ENCODE measurements at regions not wholly inside any gene's neighbourhood (a gene's known extent, or its start where the extent isn't known, plus 50 kb on each side); places are given as distances from the start of the nearest gene placed in this dataset.

GRCh38 chr3:18027161-18027939 is 284.9 kb upstream of the TBC1D5 start:
- TF ChIP-seq PAX5 (IDR thresholded peaks at IDR 0.05; ENCODE audit: insufficient read depth, low read length, severe bottlenecking), result no peak
- TF ChIP-seq POU2F2 (IDR thresholded peaks at IDR 0.05; ENCODE audit: low read depth, low read length), result no peak
- no peak for TF ChIP-seq POLR2AphosphoS5 (IDR thresholded peaks at IDR 0.05; ENCODE audit: low read depth, low read length)
- TF ChIP-seq POLR2A (IDR thresholded peaks at IDR 0.05; ENCODE audit: low read depth, low read length), result no peak
- TF ChIP-seq TAF1 (IDR thresholded peaks at IDR 0.05; ENCODE audit: low read depth, low read length), result no peak
- no peak for TF ChIP-seq SPI1 (IDR thresholded peaks at IDR 0.05; ENCODE audit: low read depth, low read length)
- DNase-seq (ENCODE audit: insufficient read length, low spot score) (no peak), FAIRE-seq (no peak)

DNA sequence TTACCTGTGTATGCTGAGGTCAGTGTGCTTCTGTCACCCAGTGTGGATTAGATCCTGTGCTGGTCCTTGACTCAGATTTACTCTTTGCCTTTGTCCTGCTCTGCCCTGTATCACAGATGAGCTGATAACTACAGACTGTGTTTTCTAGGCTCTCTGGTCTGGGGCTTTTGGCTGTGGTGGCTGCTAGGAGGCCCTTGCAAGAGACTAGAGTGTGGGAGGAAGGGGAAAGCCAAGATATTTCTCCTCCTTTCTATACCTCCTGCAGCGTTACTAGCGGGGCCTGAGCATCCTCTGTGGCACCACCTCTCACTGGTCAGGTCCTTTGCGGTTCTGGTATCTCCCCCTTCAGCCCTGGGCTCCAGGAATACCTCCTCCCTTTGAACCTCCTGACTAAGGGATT is 282.3 kb upstream of the TBC1D5 start:
- DNase-seq (ENCODE audit: insufficient read length, low spot score), result no peak
- FAIRE-seq, result no peak
- no peak for TF ChIP-seq POU2F2 (IDR thresholded peaks at IDR 0.05; ENCODE audit: low read depth, low read length)
- no peak for TF ChIP-seq PAX5 (IDR thresholded peaks at IDR 0.05; ENCODE audit: insufficient read depth, low read length, severe bottlenecking)
- TF ChIP-seq POLR2AphosphoS5 (IDR thresholded peaks at IDR 0.05; ENCODE audit: low read depth, low read length), result no peak
- TF ChIP-seq SPI1 (IDR thresholded peaks at IDR 0.05; ENCODE audit: low read depth, low read length), result no peak
- TF ChIP-seq POLR2A (IDR thresholded peaks at IDR 0.05; ENCODE audit: low read depth, low read length), result no peak
- TF ChIP-seq TAF1 (IDR thresholded peaks at IDR 0.05; ENCODE audit: low read depth, low read length), result no peak

DNA sequence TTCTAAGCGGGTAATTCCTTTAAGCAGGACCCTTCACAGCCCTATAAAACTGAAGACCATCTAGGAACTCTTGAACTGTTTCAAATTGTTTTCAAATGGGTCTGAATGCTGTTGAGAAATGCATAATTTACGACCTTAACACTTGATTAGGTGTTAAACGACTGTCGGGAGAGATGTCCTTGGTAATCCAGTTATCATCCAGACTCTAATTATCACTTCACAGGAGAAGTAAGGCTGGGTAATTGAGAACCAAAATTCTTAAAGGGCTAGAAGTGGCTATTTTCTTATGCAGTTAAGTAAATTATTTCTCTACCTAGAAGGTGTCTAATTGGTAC is 276.7 kb upstream of the TBC1D5 start:
- TF ChIP-seq POLR2A (IDR thresholded peaks at IDR 0.05; ENCODE audit: low read depth, low read length), result no peak
- no peak for TF ChIP-seq POLR2AphosphoS5 (IDR thresholded peaks at IDR 0.05; ENCODE audit: low read depth, low read length)
- TF ChIP-seq PAX5 (IDR thresholded peaks at IDR 0.05; ENCODE audit: insufficient read depth, low read length, severe bottlenecking), result no peak
- no peak for TF ChIP-seq TAF1 (IDR thresholded peaks at IDR 0.05; ENCODE audit: low read depth, low read length)
- TF ChIP-seq SPI1 (IDR thresholded peaks at IDR 0.05; ENCODE audit: low read depth, low read length), result no peak
- no peak for TF ChIP-seq POU2F2 (IDR thresholded peaks at IDR 0.05; ENCODE audit: low read depth, low read length)
- DNase-seq (ENCODE audit: insufficient read length, low spot score), result no peak
- FAIRE-seq, result no peak

DNA sequence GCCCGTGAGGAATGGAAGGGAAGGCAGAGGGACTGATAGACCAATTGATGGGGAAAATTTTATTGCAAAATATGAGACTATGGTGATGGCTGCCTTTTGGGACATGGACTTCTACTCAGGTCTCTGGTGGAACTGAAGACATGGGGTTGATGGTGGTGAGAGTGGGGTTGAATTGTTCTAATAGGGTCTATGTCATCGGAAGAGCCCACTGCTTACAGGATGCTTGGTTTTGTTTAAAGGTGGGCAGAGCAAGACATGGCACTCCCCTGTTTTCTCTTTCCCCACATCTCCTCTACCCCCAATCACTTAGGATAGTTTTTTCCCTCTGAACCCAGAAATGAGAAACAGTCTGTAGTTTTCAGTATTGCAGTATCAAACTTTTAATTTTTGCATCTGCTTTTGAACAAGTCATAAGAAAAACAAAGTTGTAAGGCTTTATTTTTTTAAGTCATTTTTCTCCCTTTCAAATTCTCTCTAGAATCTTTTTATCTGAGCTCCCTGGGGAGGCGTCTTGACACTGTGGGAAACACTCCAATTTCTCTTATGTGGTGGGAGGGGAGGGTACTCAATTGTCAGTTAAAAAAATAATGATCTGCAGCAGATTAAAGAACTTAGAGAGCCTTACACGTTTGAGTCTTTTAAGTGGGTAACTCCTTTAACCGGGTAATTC is 276.2 kb upstream of the TBC1D5 start:
- FAIRE-seq (no peak), DNase-seq (ENCODE audit: insufficient read length, low spot score) (no peak)
- TF ChIP-seq POLR2AphosphoS5 (IDR thresholded peaks at IDR 0.05; ENCODE audit: low read depth, low read length) (no peak), POU2F2 (IDR thresholded peaks at IDR 0.05; ENCODE audit: low read depth, low read length) (no peak), SPI1 (IDR thresholded peaks at IDR 0.05; ENCODE audit: low read depth, low read length) (no peak), TAF1 (IDR thresholded peaks at IDR 0.05; ENCODE audit: low read depth, low read length) (no peak), PAX5 (IDR thresholded peaks at IDR 0.05; ENCODE audit: insufficient read depth, low read length, severe bottlenecking) (no peak), POLR2A (IDR thresholded peaks at IDR 0.05; ENCODE audit: low read depth, low read length) (no peak)

DNA sequence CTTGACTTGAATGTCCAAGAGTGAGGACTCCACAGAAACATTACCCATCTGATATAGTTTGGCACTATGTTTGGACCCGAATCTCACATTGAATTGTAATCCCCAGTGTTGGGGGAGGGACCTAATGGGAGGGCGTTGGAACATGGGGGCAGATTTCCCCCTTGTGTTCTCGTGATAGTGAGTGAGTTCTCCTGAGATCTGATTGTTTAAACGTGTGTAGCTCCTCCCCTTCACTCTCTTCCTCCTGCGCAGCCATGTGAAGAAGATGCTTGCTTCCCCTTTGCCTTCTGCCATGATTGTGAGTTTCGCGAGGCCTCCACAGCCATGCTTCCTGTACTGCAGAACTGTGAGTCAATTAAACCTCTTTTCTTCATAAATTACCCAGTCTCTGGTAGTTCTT is 273.9 kb upstream of the TBC1D5 start:
- FAIRE-seq (no peak), DNase-seq (ENCODE audit: insufficient read length, low spot score) (no peak)
- TF ChIP-seq POLR2A (IDR thresholded peaks at IDR 0.05; ENCODE audit: low read depth, low read length) (no peak), TAF1 (IDR thresholded peaks at IDR 0.05; ENCODE audit: low read depth, low read length) (no peak), SPI1 (IDR thresholded peaks at IDR 0.05; ENCODE audit: low read depth, low read length) (no peak), POLR2AphosphoS5 (IDR thresholded peaks at IDR 0.05; ENCODE audit: low read depth, low read length) (no peak), PAX5 (IDR thresholded peaks at IDR 0.05; ENCODE audit: insufficient read depth, low read length, severe bottlenecking) (no peak), POU2F2 (IDR thresholded peaks at IDR 0.05; ENCODE audit: low read depth, low read length) (no peak)

- TF ChIP-seq PAX5 (IDR thresholded peaks at IDR 0.05; ENCODE audit: insufficient read depth, low read length, severe bottlenecking) (no peak), POU2F2 (IDR thresholded peaks at IDR 0.05; ENCODE audit: low read depth, low read length) (no peak), POLR2A (IDR thresholded peaks at IDR 0.05; ENCODE audit: low read depth, low read length) (no peak), TAF1 (IDR thresholded peaks at IDR 0.05; ENCODE audit: low read depth, low read length) (no peak), SPI1 (IDR thresholded peaks at IDR 0.05; ENCODE audit: low read depth, low read length) (no peak), POLR2AphosphoS5 (IDR thresholded peaks at IDR 0.05; ENCODE audit: low read depth, low read length) (no peak)
- FAIRE-seq, result no peak
Observed at GRCh38 chr3:18012933-18013332, 270.5 kb upstream of the TBC1D5 start.

DNA sequence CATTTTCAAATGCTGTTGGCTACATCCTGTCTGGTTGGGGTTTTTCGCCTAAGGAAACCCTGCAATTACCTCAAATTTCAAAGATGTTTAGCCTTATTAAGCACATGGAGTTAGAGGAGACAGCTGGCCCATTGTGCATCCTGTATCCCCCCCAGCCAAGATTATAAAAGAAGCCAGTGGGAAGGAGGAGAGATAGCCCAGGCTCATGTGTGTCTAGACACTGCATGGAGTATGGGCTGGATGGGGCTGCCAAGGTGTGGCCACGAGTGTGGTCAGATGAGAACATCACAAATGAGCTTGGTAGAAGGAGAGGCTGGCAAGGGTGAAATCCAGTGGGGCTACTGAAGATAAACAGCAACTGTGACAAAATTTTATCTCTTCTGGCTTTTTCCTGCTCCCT is 270.0 kb upstream of the TBC1D5 start:
- DNase-seq (ENCODE audit: insufficient read length, low spot score) (no peak), FAIRE-seq (no peak)
- TF ChIP-seq POLR2AphosphoS5 (IDR thresholded peaks at IDR 0.05; ENCODE audit: low read depth, low read length), result no peak
- no peak for TF ChIP-seq SPI1 (IDR thresholded peaks at IDR 0.05; ENCODE audit: low read depth, low read length)
- no peak for TF ChIP-seq PAX5 (IDR thresholded peaks at IDR 0.05; ENCODE audit: insufficient read depth, low read length, severe bottlenecking)
- no peak for TF ChIP-seq POLR2A (IDR thresholded peaks at IDR 0.05; ENCODE audit: low read depth, low read length)
- no peak for TF ChIP-seq POU2F2 (IDR thresholded peaks at IDR 0.05; ENCODE audit: low read depth, low read length)
- TF ChIP-seq TAF1 (IDR thresholded peaks at IDR 0.05; ENCODE audit: low read depth, low read length), result no peak

More at GRCh38 chr3:18012933-18013332, 270.5 kb upstream of the TBC1D5 start:
- no peak for DNase-seq (ENCODE audit: insufficient read length, low spot score)

- FAIRE-seq (no peak), DNase-seq (ENCODE audit: insufficient read length, low spot score) (no peak)
- TF ChIP-seq PAX5 (IDR thresholded peaks at IDR 0.05; ENCODE audit: insufficient read depth, low read length, severe bottlenecking), result no peak
- no peak for TF ChIP-seq POLR2A (IDR thresholded peaks at IDR 0.05; ENCODE audit: low read depth, low read length)
- no peak for TF ChIP-seq TAF1 (IDR thresholded peaks at IDR 0.05; ENCODE audit: low read depth, low read length)
- no peak for TF ChIP-seq SPI1 (IDR thresholded peaks at IDR 0.05; ENCODE audit: low read depth, low read length)
- no peak for TF ChIP-seq POLR2AphosphoS5 (IDR thresholded peaks at IDR 0.05; ENCODE audit: low read depth, low read length)
- no peak for TF ChIP-seq POU2F2 (IDR thresholded peaks at IDR 0.05; ENCODE audit: low read depth, low read length)
Observed at GRCh38 chr3:18011387-18011786, 269.0 kb upstream of the TBC1D5 start.

GRCh38 chr3:18010001-18010400 is 267.6 kb upstream of the TBC1D5 start:
- no peak for TF ChIP-seq SPI1 (IDR thresholded peaks at IDR 0.05; ENCODE audit: low read depth, low read length)
- no peak for TF ChIP-seq POU2F2 (IDR thresholded peaks at IDR 0.05; ENCODE audit: low read depth, low read length)
- TF ChIP-seq POLR2AphosphoS5 (IDR thresholded peaks at IDR 0.05; ENCODE audit: low read depth, low read length), result no peak
- FAIRE-seq, result no peak
- DNase-seq (ENCODE audit: insufficient read length, low spot score), result no peak

Measured in GM12891 (cell line).